Trophoblast cell (in vitro differentiated cells and primary cell): ENCODE measurements at regions not wholly inside any gene's neighbourhood (a gene's known extent, or its start where the extent isn't known, plus 50 kb on each side); places are given as distances from the start of the nearest gene placed in this dataset.

ENCODE experiments used
- DNase-seq, 2 donors: peaks; one replicate each; pipeline ENCODE4 v3.0.0-alpha.2; 2016
- H2AFZ ChIP-seq: 2 replicates; pipeline ENCODE4 v1.6.1; 2013; ENCODE audit warnings: low read length, moderate library complexity, mild to moderate bottlenecking; ENCODE audit not compliant: insufficient read depth, poor library complexity
- H2AK5ac ChIP-seq: 2 replicates; pipeline ENCODE4 v1.6.1; 2013; ENCODE audit warnings: mild to moderate bottlenecking, low read length
- H2BK120ac ChIP-seq: 2 replicates; pipeline ENCODE4 v1.6.1; 2013; ENCODE audit warnings: low read length, mild to moderate bottlenecking, moderate library complexity; ENCODE audit not compliant: insufficient read depth, poor library complexity
- H2BK12ac ChIP-seq: 2 replicates; pipeline ENCODE4 v1.6.1; 2013; ENCODE audit warnings: mild to moderate bottlenecking, low read length, moderate library complexity
- H2BK5ac ChIP-seq: 2 replicates; pipeline ENCODE4 v1.6.1; 2013; ENCODE audit warnings: low read length, low read depth, moderate library complexity, mild to moderate bottlenecking; ENCODE audit not compliant: poor library complexity
- H3K14ac ChIP-seq: 2 replicates; pipeline ENCODE4 v1.6.1; 2013; ENCODE audit warnings: mild to moderate bottlenecking, low read length
- H3K18ac ChIP-seq: 2 replicates; pipeline ENCODE4 v1.6.1; 2013; ENCODE audit warnings: mild to moderate bottlenecking, low read length
- H3K23ac ChIP-seq: 2 replicates; pipeline ENCODE4 v1.6.1; 2013; ENCODE audit warnings: low read length
- H3K27ac ChIP-seq: 2 replicates; pipeline ENCODE4 v1.5.1; 2013; ENCODE audit warnings: low read depth, mild to moderate bottlenecking, inconsistent platforms, low read length, moderate library complexity
- H3K27me3 ChIP-seq: 2 replicates; pipeline ENCODE4 v1.6.1; 2013; ENCODE audit warnings: inconsistent platforms, mild to moderate bottlenecking, low read length, moderate library complexity; ENCODE audit not compliant: insufficient read depth
- H3K36me3 ChIP-seq, 2 experiments: 1 replicate in 1 of 2; 2 replicates in 1 of 2; pipeline ENCODE4 v1.6.1; 2013; ENCODE audit warnings: low read length in 2 of 2, mild to moderate bottlenecking in 2 of 2, moderate library complexity in 1 of 2; ENCODE audit not compliant: insufficient read depth in 2 of 2, control insufficient read depth in 1 of 2
- H3K4ac ChIP-seq: 2 replicates; pipeline ENCODE4 v1.6.1; 2013; ENCODE audit warnings: low read depth, mild to moderate bottlenecking, low read length, moderate library complexity
- H3K4me1 ChIP-seq, 2 experiments: 1 replicate in 1 of 2; 2 replicates in 1 of 2; pipeline ENCODE4 v1.6.1; 2013; ENCODE audit warnings: low read length in 2 of 2, mild to moderate bottlenecking in 2 of 2, moderate library complexity in 1 of 2; ENCODE audit not compliant: insufficient read depth in 2 of 2, control insufficient read depth in 1 of 2
- H3K4me2 ChIP-seq: 2 replicates; pipeline ENCODE4 v1.6.1; 2013; ENCODE audit warnings: inconsistent platforms, mild to moderate bottlenecking, low read length, moderate library complexity
- H3K4me3 ChIP-seq: 2 replicates; pipeline ENCODE4 v1.5.1; 2013; ENCODE audit warnings: mild to moderate bottlenecking, low read depth, low read length, inconsistent platforms
- H3K79me1 ChIP-seq: one replicate; pipeline ENCODE4 v1.6.1; 2013; ENCODE audit warnings: low read length
- H3K79me2 ChIP-seq: 2 replicates; pipeline ENCODE4 v1.6.1; 2013; ENCODE audit warnings: low read length, mild to moderate bottlenecking; ENCODE audit not compliant: control insufficient read depth, insufficient read depth, poor library complexity
- H3K9ac ChIP-seq: 2 replicates; pipeline ENCODE4 v1.6.1; 2013; ENCODE audit warnings: mild to moderate bottlenecking, low read length
- H3K9me3 ChIP-seq: 2 replicates; pipeline ENCODE4 v1.6.1; 2013; ENCODE audit warnings: low read depth, mild to moderate bottlenecking, control low read depth, inconsistent platforms, low read length; ENCODE audit not compliant: insufficient read depth
- H4K12ac ChIP-seq: 2 replicates; pipeline ENCODE4 v1.6.1; 2013; ENCODE audit warnings: low read depth, mild to moderate bottlenecking, low read length, moderate library complexity
- H4K8ac ChIP-seq: 2 replicates; pipeline ENCODE4 v1.6.1; 2013; ENCODE audit warnings: low read depth, mild to moderate bottlenecking, low read length, moderate library complexity
- H4K91ac ChIP-seq: one replicate; pipeline ENCODE4 v1.6.1; 2013; ENCODE audit warnings: low read depth, mild to moderate bottlenecking, low read length, moderate library complexity
- WGBS: extraction: QIAGEN DNeasy Blood & Tissue Kit; methylation state at CpG from one replicate; pipeline ENCODE4 v1.1.7; 2013; ENCODE audit warnings: missing lambda C conversion rate; ENCODE audit not compliant: insufficient read length, insufficient coverage; ENCODE audit errors: extremely low coverage; 5-methylcytosine and 5-hydroxymethylcytosine counted together

GRCh38 chr5:3157214-3157613, 405.7 kb upstream of the IRX2 start:
- H3K9me3 ChIP-seq: peaks cover 3% of the 10 kb centered on the region
- H2AK5ac ChIP-seq: no peak overlapping the region
- no peak overlapping the region for H3K27ac ChIP-seq
- no peak overlapping the region for H3K23ac ChIP-seq
- no peak overlapping the region for H2BK120ac ChIP-seq
- no peak overlapping the region for H4K8ac ChIP-seq
- WGBS: no CpG with 5 or more reads among the region's 4 CpGs
- no peak overlapping the region for H3K18ac ChIP-seq
- no peak overlapping the region for H3K4me3 ChIP-seq
- H2AFZ ChIP-seq: no peak overlapping the region
- H3K79me1 ChIP-seq: no peaks in the 10 kb centered on the region
- no peak overlapping the region for H2BK5ac ChIP-seq
- H3K79me2 ChIP-seq: no peaks in the 10 kb centered on the region
- no peak overlapping the region for H3K4me2 ChIP-seq
- no peak overlapping the region for H3K9ac ChIP-seq
- no peak for DNase-seq
- no peak overlapping the region for H3K14ac ChIP-seq
- no peak overlapping the region for H4K91ac ChIP-seq
- no peaks in the 10 kb centered on the region for H3K27me3 ChIP-seq
- no peaks in the 10 kb centered on the region for H3K4me1 ChIP-seq
- H3K36me3 ChIP-seq: no peaks in the 10 kb centered on the region
- H3K4ac ChIP-seq: no peak overlapping the region
- H4K12ac ChIP-seq: no peak overlapping the region
- no peak overlapping the region for H2BK12ac ChIP-seq

DNA sequence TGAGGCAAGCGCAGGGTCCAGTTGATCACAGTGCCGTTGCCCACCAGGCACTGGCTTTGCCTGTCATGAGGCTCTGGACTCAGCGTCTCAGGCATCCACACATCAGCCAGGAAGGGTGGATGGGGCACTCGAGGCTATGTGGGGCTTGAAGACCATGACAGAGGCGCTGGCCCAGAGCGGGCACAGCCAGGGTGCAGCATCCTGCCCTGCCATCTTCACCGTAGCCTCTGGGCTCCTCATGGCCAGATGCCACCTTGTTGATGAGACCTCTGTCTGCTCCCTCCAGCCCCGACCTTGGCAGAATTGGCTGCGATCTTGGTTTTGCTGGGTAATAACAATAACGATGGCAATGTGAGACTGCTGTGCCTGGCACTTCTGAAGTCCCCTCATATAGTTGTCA, 404.2 kb upstream of the IRX2 start:
- Histone ChIP-seq H3K4me2 (no peak overlapping the region), H3K27ac (no peak overlapping the region), H3K4me1 (no peaks in the 10 kb centered on the region), H4K12ac (no peak overlapping the region), H3K9ac (no peak overlapping the region), H2BK5ac (no peak overlapping the region), H3K14ac (no peak overlapping the region), H3K4me3 (no peak overlapping the region), H3K18ac (no peak overlapping the region), H3K79me1 (no peaks in the 10 kb centered on the region), H2AFZ (no peak overlapping the region), H4K91ac (no peak overlapping the region), H3K23ac (no peak overlapping the region), H2BK120ac (no peak overlapping the region), H4K8ac (no peak overlapping the region), H3K27me3 (no peaks in the 10 kb centered on the region), H3K36me3 (no peaks in the 10 kb centered on the region), H3K9me3 (peaks cover 3% of the 10 kb centered on the region), H3K4ac (no peak overlapping the region), H2AK5ac (no peak overlapping the region), H3K79me2 (no peaks in the 10 kb centered on the region), H2BK12ac (no peak overlapping the region)
- DNase-seq: no peak
- WGBS: no CpG with 5 or more reads among the region's 10 CpGs

DNA sequence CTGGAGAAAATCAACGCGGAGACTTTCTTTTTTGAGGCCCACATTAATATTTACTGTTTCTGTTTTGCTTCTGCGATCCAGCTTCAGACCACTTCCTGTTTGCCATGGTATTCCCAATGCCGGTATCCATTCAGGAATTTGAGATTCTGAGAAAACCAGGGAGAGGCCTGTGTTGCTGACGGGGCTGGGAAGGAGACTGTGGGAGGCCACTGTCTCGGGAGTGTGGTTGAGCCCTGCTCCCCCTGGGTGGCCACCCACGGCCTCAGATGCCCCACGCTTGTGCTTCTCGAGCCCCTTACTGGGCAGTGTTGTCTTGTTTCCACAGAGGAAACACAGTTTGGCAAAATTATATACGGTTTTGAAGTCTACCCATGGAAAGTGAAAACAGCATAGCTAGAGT, 403.6 kb upstream of the IRX2 start:
- no CpG with 5 or more reads among the region's 10 CpGs for WGBS
- Histone ChIP-seq H2BK12ac (no peak overlapping the region), H3K27ac (no peak overlapping the region), H3K9ac (no peak overlapping the region), H2AFZ (no peak overlapping the region), H2BK5ac (no peak overlapping the region), H3K79me1 (no peaks in the 10 kb centered on the region), H3K4me1 (no peaks in the 10 kb centered on the region), H4K91ac (no peak overlapping the region), H3K4me2 (no peak overlapping the region), H4K12ac (no peak overlapping the region), H3K4me3 (no peak overlapping the region), H3K18ac (no peak overlapping the region), H4K8ac (no peak overlapping the region), H3K14ac (no peak overlapping the region), H3K79me2 (no peaks in the 10 kb centered on the region), H3K4ac (no peak overlapping the region), H3K27me3 (no peaks in the 10 kb centered on the region), H2BK120ac (no peak overlapping the region), H3K9me3 (peaks cover 3% of the 10 kb centered on the region), H3K36me3 (no peaks in the 10 kb centered on the region), H2AK5ac (no peak overlapping the region), H3K23ac (no peak overlapping the region)
- no peak for DNase-seq

GRCh38 chr5:3153906-3154305, 402.4 kb upstream of the IRX2 start:
- no peak overlapping the region for H2BK12ac ChIP-seq
- H3K9me3 ChIP-seq: peaks cover 3% of the 10 kb centered on the region
- H2AK5ac ChIP-seq: no peak overlapping the region
- no peak overlapping the region for H3K4me3 ChIP-seq
- H3K14ac ChIP-seq: no peak overlapping the region
- WGBS: no CpG with 5 or more reads among the region's 4 CpGs
- no peaks in the 10 kb centered on the region for H3K79me1 ChIP-seq
- no peak overlapping the region for H2BK120ac ChIP-seq
- H3K4me1 ChIP-seq: no peaks in the 10 kb centered on the region
- no peak overlapping the region for H4K91ac ChIP-seq
- H3K79me2 ChIP-seq: no peaks in the 10 kb centered on the region
- no peaks in the 10 kb centered on the region for H3K36me3 ChIP-seq
- no peak overlapping the region for H3K27ac ChIP-seq
- no peak overlapping the region for H3K9ac ChIP-seq
- DNase-seq: no peak
- no peak overlapping the region for H3K4ac ChIP-seq
- H2AFZ ChIP-seq: no peak overlapping the region
- no peak overlapping the region for H4K12ac ChIP-seq
- H3K23ac ChIP-seq: no peak overlapping the region
- H3K4me2 ChIP-seq: no peak overlapping the region
- H4K8ac ChIP-seq: no peak overlapping the region
- no peaks in the 10 kb centered on the region for H3K27me3 ChIP-seq
- H2BK5ac ChIP-seq: no peak overlapping the region
- no peak overlapping the region for H3K18ac ChIP-seq
